ENCODE measurements at regions not wholly inside any gene's neighbourhood (a gene's known extent, or its start where the extent isn't known, plus 50 kb on each side); places are given as distances from the start of the nearest gene placed in this dataset.

GRCh38 chr1:57530206-57530910 is 106.5 kb upstream of the DAB1 start:
- no peak for DNase-seq

DNA sequence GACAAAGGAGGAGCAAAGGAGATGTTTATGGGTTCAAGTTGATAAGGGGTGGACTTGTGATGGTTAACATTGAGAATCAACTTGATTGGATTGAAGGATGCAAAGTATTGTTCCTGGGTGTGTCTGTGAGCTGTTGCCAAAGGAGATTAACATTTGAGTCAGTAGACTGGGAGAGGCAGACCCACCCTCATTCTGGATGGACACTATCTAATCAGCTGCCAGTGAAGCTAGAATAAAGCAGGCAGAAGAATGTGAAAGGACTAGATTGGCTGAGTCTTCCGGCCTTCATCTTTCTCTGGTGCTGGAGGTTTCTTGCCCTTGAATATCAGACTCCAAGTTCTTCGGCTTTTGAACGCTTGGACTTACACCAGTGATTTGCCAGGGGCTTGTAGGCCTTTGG is 98.7 kb upstream of the DAB1 start:
- no peak for DNase-seq

DNA sequence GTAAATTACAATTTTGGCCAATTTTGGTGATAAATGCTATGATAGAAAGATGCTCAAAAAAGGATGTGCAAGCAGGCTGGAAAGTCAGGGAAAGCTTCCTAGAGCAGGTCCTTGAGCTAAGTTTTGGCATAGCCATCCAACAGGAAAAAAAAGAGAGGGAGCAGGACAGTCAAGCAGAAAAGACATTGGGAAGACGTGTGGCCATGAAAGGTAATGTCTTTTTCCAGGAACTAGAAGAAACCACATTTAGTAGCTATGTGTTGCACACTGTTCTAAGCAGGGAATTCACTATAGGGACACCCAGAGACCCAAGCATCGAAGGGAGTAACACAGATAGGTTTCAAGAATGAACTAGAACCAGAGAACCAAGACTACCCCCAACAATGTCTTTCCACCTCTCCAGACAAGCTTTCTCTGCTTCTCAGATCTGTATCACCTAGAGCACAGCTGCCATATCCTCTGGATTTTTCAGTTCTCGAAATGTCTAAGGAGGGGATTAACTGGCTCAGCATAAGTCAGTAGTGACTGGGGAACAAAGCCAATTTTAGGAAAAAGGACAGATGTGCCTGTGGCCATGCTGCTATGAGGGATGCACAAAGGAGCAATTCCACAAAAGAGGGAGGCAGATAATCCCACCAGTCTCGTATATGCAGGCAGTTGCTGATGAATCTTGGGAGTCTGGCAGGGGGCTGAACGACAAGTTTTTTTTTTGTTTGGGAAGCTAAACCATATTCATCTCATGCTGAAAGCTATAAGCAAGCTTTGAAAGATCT is 97.1 kb upstream of the DAB1 start:
- DNase-seq = no peak

DNA sequence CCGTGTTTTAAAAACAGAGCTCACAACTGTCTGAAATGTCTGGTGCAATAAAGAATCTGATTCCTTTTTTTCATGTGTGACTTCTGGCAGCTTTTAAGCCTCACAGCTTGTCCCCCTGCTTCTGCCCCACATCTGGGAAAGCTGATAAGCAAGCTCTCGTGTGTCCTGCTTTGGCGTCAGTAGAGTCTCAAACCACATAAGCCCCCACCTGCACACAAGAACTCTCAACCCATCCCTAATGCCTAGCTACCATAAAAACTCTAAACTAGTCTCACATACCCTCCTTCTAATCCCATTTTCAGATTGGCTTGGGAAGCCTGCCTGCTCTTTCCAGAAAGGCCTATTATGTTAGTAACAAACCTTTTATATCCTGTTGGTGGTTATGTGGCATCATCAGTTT is 94.6 kb upstream of the DAB1 start:
- no peak for DNase-seq

GRCh38 chr1:57517587-57518374 is 93.9 kb upstream of the DAB1 start:
- no peak for DNase-seq

DNA sequence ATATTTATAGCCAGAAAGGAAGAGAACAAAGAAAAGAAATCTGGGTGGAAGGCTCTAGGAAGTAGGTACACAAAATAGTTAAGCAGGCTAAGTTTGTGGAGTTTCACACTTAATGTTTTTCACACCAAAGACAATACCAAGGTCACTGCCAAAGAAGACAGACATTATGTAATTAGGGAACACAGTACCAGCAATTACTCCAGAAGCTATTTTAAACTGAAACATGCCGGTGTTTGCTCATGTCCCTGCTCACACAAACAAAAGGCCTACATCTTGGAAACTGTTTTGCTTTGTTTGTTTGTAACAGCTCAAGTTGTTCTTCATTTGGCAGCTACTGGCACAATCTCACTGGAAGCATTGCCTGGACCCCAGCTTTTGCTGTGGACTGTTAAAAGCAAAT is 88.5 kb upstream of the DAB1 start:
- no peak for DNase-seq

DNA sequence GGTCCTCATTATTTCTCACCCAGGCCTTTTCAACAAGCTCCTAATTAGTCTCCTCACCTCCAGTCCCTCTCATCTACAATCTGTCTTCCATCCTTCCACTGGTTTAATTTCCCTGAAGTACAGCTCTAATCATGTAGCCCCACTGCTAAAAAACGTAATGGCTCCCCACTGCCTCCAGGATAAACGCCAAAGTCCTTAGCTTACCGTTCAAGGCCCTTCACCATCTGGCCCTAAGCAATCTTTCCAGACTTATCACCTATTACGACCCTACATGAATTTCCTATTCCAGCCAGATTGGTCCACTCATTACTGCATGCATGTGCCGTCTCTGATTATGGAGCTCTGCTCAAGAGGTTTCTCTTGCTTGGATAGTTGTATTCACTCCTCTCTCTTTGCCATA is 83.1 kb upstream of the DAB1 start:
- no peak for DNase-seq

DNA sequence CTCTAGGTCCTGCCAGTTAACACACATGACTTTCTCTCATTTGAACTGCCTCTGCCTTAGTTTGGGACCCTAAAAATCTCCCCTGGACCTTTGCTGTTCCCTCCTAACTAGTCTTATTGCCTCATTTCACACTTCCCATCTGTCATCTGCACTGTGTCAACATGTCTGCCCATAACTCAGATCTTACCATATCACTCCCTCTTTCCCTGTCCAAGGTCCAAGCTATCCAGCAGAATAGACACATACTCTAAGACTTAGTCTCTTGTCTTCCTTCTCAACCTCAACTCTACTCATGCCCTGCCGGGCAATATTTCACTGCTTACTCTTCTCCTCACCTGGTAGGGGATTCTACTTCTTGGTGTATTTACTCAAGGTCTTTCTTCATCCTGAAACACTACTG is 79.5 kb upstream of the DAB1 start:
- DNase-seq = no peak

DNA sequence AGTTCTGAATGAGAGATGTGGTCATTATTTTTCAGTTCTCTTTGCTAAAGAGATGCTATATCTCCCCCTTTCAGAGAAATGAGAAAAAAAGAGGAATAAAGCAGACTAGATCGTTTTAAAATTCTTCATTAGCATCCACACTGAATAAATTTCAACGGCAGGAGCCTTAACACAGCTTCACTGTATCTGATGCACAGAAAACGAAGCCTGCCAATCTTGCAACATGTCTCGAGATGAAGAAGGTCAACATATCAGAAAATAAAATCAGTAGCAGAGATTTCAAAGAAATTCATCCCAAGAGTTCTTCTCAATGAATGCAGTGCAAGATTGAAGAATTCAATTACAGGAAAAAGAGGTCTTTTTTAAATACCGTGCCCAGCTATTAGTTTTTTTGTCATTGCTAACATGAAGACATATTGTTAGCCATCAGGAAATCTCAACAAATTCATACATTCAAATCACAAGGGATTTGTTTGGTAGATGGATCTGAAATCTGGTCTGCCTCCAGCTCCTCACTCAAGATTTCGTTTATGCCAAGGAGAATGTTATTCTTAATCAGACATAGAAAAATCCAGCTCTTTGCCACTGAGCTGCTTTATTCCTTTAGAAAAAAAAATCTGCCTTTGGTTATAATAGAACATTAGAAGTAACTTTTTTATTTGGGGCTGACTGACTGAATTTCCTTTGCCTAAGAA is 76.4 kb upstream of the DAB1 start:
- no peak for DNase-seq

DNA sequence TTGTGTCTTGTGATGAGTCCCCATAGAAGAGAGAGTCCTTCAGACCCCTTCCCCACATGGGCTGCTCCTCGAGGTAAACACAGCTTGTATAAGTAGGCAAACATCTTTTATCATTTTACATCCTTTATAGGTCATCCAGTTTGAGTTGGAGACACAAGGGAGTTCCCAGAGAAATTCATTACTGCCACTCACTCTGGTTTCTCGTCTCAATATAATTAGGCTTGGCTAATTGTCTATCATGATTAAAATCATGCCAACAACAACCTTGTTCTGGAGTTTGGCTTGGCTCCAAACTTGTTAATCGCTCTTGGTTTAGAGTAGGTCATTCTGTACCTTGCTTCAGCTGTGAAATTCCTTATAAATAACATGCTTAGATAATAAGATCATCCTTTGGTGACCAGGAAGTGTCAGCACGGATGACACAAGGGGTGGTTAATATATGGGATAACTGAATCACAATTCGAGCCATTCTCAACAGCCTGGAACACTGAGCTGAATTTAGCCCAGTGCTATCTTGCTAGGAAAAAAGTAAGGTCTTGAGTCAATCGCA is 70.7 kb upstream of the DAB1 start:
- DNase-seq = no peak

DNA sequence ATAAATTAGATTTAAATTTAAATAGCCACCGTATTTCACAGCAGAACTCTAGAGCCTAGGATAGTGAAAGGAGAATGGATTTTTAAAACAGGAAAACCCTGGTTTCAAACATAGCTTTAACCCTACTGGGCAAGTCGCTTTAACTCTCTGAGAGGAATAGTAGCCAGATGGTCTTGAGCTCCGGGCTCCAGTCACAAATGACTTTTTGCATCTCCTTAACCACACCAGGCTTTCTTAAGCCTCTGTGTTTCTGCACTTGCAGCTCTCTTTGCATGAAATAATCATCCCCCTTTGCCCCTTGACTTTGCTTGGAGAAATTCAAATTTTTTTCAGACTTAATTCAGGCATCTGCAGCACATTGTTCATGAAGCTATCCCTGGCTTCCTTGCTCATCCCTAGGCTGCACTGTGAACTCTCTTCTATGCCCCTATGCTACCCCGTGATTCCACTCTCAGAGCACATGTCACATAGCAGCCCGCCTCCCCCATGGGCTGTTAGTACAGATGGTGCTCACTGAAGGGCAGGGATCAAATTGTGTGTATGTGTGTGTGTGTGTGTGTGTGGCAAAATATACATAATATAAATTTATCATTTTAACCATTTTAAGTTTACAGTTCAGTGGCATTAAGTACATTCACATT is 68.8 kb upstream of the DAB1 start:
- DNase-seq = no peak

DNA sequence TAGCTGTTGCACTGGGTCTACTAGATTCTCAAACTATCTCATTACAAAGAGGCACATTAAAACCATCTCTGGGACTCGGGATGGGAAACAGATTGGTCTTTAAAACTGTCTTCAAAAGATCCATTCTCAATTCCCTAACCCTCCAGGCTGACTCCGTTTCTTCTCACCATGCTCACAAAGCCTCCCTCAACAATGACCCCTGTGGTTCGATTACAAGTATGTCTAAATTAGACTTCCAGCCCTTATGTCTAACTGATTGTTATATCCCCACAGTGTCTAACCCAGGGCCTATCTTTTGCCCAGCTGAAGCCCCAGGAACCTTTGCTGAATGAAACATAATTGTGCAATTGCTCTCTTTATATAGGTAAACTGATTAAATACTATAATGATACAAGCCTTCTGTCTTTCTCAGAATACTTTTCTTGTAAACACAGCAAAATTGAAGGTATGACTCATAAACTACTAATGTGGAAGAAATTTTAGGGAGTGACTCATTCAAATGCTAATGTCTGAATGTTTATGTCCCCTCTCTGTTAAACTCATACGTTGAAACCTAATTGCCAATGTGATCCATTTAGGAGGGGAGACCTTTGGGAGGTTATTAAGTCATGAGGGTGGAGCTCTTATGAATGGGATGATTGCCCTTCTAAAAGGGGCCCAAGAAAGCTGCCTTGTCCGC is 65.6 kb upstream of the DAB1 start:
- no peak for DNase-seq

- DNase-seq = no peak
These were observed 61.8 kb upstream of the DAB1 start for GRCh38 chr1:57485643-57486042.

GRCh38 chr1:57483954-57484353 is 60.1 kb upstream of the DAB1 start:
- DNase-seq = no peak

GRCh38 chr1:57479471-57479870 is 55.6 kb upstream of the DAB1 start:
- DNase-seq = no peak

DNA sequence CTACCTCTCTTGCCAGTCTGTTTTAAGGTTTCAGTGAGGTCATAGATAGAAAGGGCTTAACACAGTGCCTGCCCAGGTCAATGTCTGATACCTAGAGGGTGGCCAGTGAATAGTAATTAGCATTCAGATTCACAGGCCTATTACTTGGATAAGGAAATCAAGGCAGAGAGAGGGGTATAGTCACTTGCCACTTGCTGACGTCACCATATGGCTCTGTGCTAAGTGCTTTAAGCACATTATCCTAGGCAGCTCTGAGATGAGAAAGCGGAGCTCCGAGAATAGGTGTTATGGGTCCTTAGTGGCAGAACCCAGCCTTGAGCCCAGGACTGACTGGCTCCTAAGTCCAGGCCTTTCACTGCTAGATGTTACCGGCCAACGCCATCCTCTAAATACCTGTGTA is 51.5 kb upstream of the DAB1 start:
- DNase-seq = no peak

DNA sequence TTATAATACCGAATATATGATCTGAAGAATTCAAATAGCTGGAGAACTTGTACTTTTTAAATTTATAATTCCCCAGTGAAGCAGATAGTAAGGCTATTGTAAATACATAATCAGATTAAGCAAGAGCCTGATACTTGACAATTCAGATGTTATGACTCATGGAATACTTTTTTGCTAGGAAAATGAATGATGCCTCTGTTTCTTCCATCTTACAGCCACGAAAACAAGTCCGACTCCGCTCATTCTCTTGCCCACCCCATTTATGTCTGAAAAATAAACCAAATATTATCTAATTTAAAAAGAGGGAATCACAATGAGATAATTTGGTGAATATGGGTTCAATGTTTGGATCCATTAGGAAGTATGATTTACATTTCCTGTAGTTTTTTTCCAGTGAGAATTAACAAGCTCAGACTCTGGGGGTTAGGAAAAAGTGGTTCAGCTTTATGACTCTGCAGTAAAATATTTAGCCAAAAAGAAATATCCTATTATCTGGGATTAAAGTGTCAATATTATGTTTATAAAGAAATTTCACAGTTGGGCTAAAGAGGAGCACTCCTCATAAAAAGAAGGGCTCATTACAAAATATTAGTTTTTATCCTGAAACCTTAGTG is 50.4 kb upstream of the DAB1 start:
- DNase-seq = no peak

Data from stimulated activated CD4-positive, alpha-beta T cell treated with anti-CD3 and anti-CD28 coated beads, Interleukin-15, amount 100 ng/mL, for 24 hours (primary cell).